Neural cell (in vitro differentiated cells): ENCODE measurements at regions not wholly inside any gene's neighbourhood (a gene's known extent, or its start where the extent isn't known, plus 50 kb on each side); places are given as distances from the start of the nearest gene placed in this dataset.

Experiments used
- H2AFZ ChIP-seq: fragments of 200-600, 300-800 bp; sonication (generic), shearing (Covaris generic); 2 replicates; pipeline ENCODE4 v1.6.0; 2014; ENCODE audit warnings: low read depth, mild to moderate bottlenecking, antibody characterized with exemption, low read length, moderate library complexity
- H3F3A ChIP-seq: fragments of 200-600 bp; shearing (Covaris generic); 2 replicates; pipeline ENCODE4 v1.6.1; 2016; ENCODE audit warnings: mild to moderate bottlenecking, moderate library complexity, mixed read lengths, antibody characterized with exemption, low read length; ENCODE audit not compliant: insufficient read depth, poor library complexity, severe bottlenecking
- H3K27ac ChIP-seq: fragments of 200-600, 300-800 bp; sonication (generic), shearing (Covaris generic); 2 replicates; pipeline ENCODE4 v1.5.1; 2014; ENCODE audit warnings: mild to moderate bottlenecking, low read length, moderate library complexity
- H3K27me3 ChIP-seq: fragments of 300-800, 200-600 bp; sonication (generic), shearing (Covaris generic); 2 replicates; pipeline ENCODE4 v1.6.0; 2014; ENCODE audit warnings: mild to moderate bottlenecking, low read depth, low read length, moderate library complexity; ENCODE audit not compliant: insufficient read depth
- H3K36me3 ChIP-seq: fragments of 300-800, 200-600 bp; sonication (generic), shearing (Covaris generic); 2 replicates; pipeline ENCODE4 v1.5.1; 2014; ENCODE audit warnings: mild to moderate bottlenecking, antibody characterized with exemption, low read length, moderate library complexity; ENCODE audit not compliant: insufficient read depth
- H3K4me2 ChIP-seq: fragments of 300-800, 200-600 bp; sonication (generic), shearing (Covaris generic); 2 replicates; pipeline ENCODE4 v1.6.0; 2014; ENCODE audit warnings: mild to moderate bottlenecking, low read length
- H3K4me3 ChIP-seq: fragments of 300-800, 200-600 bp; sonication (generic), shearing (Covaris generic); 2 replicates; pipeline ENCODE4 v1.5.1; 2014; ENCODE audit warnings: mild to moderate bottlenecking, low read length, moderate library complexity
- H3K79me2 ChIP-seq: fragments of 200-600 bp; shearing (Covaris generic); replicated peaks from 2 replicates; pipeline ENCODE4 v1.6.0; 2014; ENCODE audit warnings: mild to moderate bottlenecking, low read length, moderate library complexity; ENCODE audit not compliant: insufficient read depth
- H3K9ac ChIP-seq: fragments of 300-800, 200-600 bp; sonication (generic), shearing (Covaris generic); 2 replicates; pipeline ENCODE4 v1.6.1; 2016; ENCODE audit warnings: mild to moderate bottlenecking, low read length, mixed read lengths
- H3K9me2 ChIP-seq: fragments of 200-600 bp; shearing (Covaris generic); 2 replicates; pipeline ENCODE4 v1.6.1; 2016; ENCODE audit warnings: mild to moderate bottlenecking, low read length, mixed read lengths; ENCODE audit not compliant: insufficient read depth
- H3K9me3 ChIP-seq: fragments of 200-600, 300-800 bp; sonication (generic), shearing (Covaris generic); 2 replicates; pipeline ENCODE4 v1.6.1; 2016; ENCODE audit warnings: mild to moderate bottlenecking, mixed run types, low read length, moderate library complexity, mixed read lengths
- H4K20me1 ChIP-seq: fragments of 200-600 bp; shearing (Covaris generic); 2 replicates; pipeline ENCODE4 v1.6.1; 2016; ENCODE audit warnings: mild to moderate bottlenecking, mixed run types; ENCODE audit not compliant: insufficient read depth
- CTCF ChIP-seq: fragments of 450-650 bp; IDR thresholded peaks from 2 replicates; pipeline ENCODE4 v1.5.1; 2014; ENCODE audit warnings: antibody characterized with exemption, mild to moderate bottlenecking, moderate library complexity; ENCODE audit not compliant: poor library complexity, severe bottlenecking
- EP300 ChIP-seq: fragments of 450-650 bp; conservative IDR thresholded peaks from 2 replicates; pipeline ENCODE4 v1.6.1; 2014; ENCODE audit warnings: antibody characterized with exemption, mild to moderate bottlenecking, moderate library complexity; ENCODE audit not compliant: poor library complexity, severe bottlenecking
- EZH2 ChIP-seq: fragments of 200-600, 300-800 bp; shearing (Covaris generic), sonication (generic); IDR thresholded peaks from 2 replicates; pipeline ENCODE4 v1.6.1; 2014; ENCODE audit warnings: antibody characterized with exemption, low read length, borderline replicate concordance, mild to moderate bottlenecking; ENCODE audit not compliant: insufficient read depth, poor library complexity, severe bottlenecking
- MXI1 ChIP-seq: fragments of 450-650 bp; conservative IDR thresholded peaks from 2 replicates; pipeline ENCODE4 v1.6.1; 2014; ENCODE audit warnings: antibody characterized with exemption, mild to moderate bottlenecking; ENCODE audit not compliant: poor library complexity, severe bottlenecking
- POLR2AphosphoS5 ChIP-seq: IDR thresholded peaks from 2 replicates; pipeline ENCODE4 v1.6.1; 2012
- RAD21 ChIP-seq: fragments of 450-650 bp; conservative IDR thresholded peaks from 2 replicates; pipeline ENCODE4 v1.6.1; 2014; ENCODE audit warnings: antibody characterized with exemption, mild to moderate bottlenecking, moderate library complexity
- REST ChIP-seq: IDR thresholded peaks from 2 replicates; pipeline ENCODE4 v1.6.1; 2012; ENCODE audit warnings: borderline replicate concordance
- SMC3 ChIP-seq: fragments of 450-650 bp; conservative IDR thresholded peaks from 2 replicates; pipeline ENCODE4 v1.6.1; 2014; ENCODE audit warnings: antibody characterized with exemption, mild to moderate bottlenecking, moderate library complexity; ENCODE audit not compliant: poor library complexity
- TAF1 ChIP-seq: IDR thresholded peaks from 2 replicates; pipeline ENCODE4 v1.6.1; 2012; ENCODE audit warnings: low read depth

DNA sequence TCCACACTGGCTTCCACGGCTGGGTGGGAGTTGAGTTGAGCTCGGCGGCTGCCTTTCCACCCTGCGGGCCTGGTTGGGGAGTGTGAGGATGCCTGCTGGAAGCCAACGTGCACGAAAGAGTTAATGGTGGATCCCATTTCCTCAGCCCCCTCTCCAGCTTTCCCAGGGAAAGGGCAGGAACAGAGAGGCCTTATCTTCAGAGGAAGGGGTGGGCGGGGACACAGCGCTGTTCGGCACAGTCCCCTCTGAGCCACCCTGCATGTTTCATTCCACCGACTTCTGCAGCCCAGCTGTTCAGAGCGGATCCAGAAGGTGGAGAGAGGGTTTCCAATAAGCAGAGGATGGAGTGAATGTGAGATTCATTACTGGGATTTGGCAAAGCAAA is 295.3 kb downstream of the SEC14L1 start:
- Histone ChIP-seq H3K36me3 (no peaks in the 10 kb centered on the region), H3K9ac (no peak overlapping the region), H3K4me3 (no peak overlapping the region)

DNA sequence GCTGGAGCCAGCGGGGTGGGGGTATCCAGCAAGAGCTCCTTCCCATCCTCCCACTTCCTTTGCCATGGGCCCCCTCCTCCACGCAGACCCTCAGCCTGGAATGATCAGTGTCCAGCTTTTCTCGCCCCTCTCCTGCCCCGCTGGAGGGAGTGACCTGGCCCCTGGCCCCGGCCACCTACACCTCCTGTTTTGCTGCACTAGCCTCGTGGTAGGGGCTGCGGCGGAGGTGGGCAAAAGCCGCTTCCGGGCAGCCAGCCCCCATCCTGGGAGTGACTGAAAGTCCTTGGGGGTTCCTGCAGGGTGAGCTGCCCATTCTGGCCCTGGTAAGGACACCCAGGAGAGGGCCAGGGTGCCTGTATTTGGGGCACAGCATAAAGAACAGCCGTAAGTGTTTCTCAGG is 295.7 kb downstream of the SEC14L1 start:
- Histone ChIP-seq H3K4me2 (no peak overlapping the region), H3K9me2 (no peaks in the 10 kb centered on the region), H4K20me1 (no peaks in the 10 kb centered on the region), H3K79me2 (no peaks in the 10 kb centered on the region), H3F3A (no peaks in the 10 kb centered on the region), H3K36me3 (no peaks in the 10 kb centered on the region), H3K27ac (no peak overlapping the region), H3K4me3 (no peak overlapping the region), H3K9me3 (no peaks in the 10 kb centered on the region), H2AFZ (no peak overlapping the region), H3K27me3 (no peaks in the 10 kb centered on the region), H3K9ac (no peak overlapping the region)
- TF ChIP-seq REST (no peak), RAD21 (no peak), POLR2AphosphoS5 (no peak), EP300 (no peak)

More for the DNA sequence above, 295.3 kb downstream of the SEC14L1 start:
- TF ChIP-seq CTCF: no peak
- TF ChIP-seq RAD21: no peak
- TF ChIP-seq TAF1: no peak
- TF ChIP-seq EZH2: no peak
- TF ChIP-seq EP300: no peak
- TF ChIP-seq MXI1: no peak
- no peak for TF ChIP-seq REST
- no peak for TF ChIP-seq POLR2AphosphoS5
- TF ChIP-seq SMC3: no peak
- Histone ChIP-seq H2AFZ (no peak overlapping the region), H3K9me2 (no peaks in the 10 kb centered on the region), H3K9me3 (no peaks in the 10 kb centered on the region), H3F3A (no peaks in the 10 kb centered on the region), H3K27me3 (no peaks in the 10 kb centered on the region), H3K27ac (no peak overlapping the region), H3K4me2 (no peak overlapping the region), H4K20me1 (no peaks in the 10 kb centered on the region), H3K79me2 (no peaks in the 10 kb centered on the region)
